ENCODE measurements at regions not wholly inside any gene's neighbourhood (a gene's known extent, or its start where the extent isn't known, plus 50 kb on each side); places are given as distances from the start of the nearest gene placed in this dataset.

GRCh38 chr13:63435667-63436324, 2020.1 kb upstream of the PCDH20 start:
- TF ChIP-seq CTCF (CRISPR knock-in tag; IDR thresholded peaks at IDR 0.05) (no peak), RXRA (CRISPR knock-in tag; IDR thresholded peaks at IDR 0.05) (no peak), RCOR2 (CRISPR knock-in tag; IDR thresholded peaks at IDR 0.05) (no peak), SOX13 (IDR thresholded peaks at IDR 0.05) (no peak), SOX13 (CRISPR knock-in tag; conservative IDR thresholded peaks at IDR 0.05 in 1 of 2, IDR thresholded peaks at IDR 0.05 in 1 of 2) (no peak), NFYB (CRISPR knock-in tag; IDR thresholded peaks at IDR 0.05) (no peak), TCF12 (IDR thresholded peaks at IDR 0.05) (no peak), TCF12 (CRISPR knock-in tag; IDR thresholded peaks at IDR 0.05) (no peak), ZNF407 (CRISPR knock-in tag; IDR thresholded peaks at IDR 0.05; ENCODE audit: not compliant biosample characterization) (no peak), SYNCRIP (IDR thresholded peaks at IDR 0.05; ENCODE audit: insufficient read depth, low read depth, low read length) (no peak), RAD21 (CRISPR knock-in tag; IDR thresholded peaks at IDR 0.05) (no peak), ATF2 (CRISPR knock-in tag; IDR thresholded peaks at IDR 0.05) (no peak), ZNF326 (CRISPR knock-in tag; IDR thresholded peaks at IDR 0.05; ENCODE audit: borderline replicate concordance) (no peak)
